Activated CD8-positive, alpha-beta T cell treated with anti-CD3 and anti-CD28 coated beads, Interleukin-2, amount 10 ng/mL, durations not matched to agents 7 days and 5 days (primary cell): ENCODE measurements at regions not wholly inside any gene's neighbourhood (a gene's known extent, or its start where the extent isn't known, plus 50 kb on each side); places are given as distances from the start of the nearest gene placed in this dataset.

Experiments
- ATAC-seq: fragments of 150-1000 bp; cut with Tn5 transposase; one replicate; pipeline ENCODE4 v1.10.0; 2021; ENCODE audit warnings: moderate library complexity
- CTCF ChIA-PET: fragments of 350-600 bp; sonication (Branson Sonifier 250); formaldehyde crosslinking; loops from one replicate; lab custom pipeline; 2021; ENCODE audit warnings: antibody characterized with exemption; lab: Charles Lee
- POLR2A ChIA-PET: fragments of 350-600 bp; sonication (Branson Sonifier 250); formaldehyde crosslinking; loops from one replicate; lab custom pipeline; 2021; ENCODE audit warnings: antibody characterized with exemption; lab: Charles Lee
- DNase-seq: peaks from one replicate; pipeline ENCODE4 v3.0.0-alpha.2; 2020
- H3K27ac Mint-ChIP-seq: one replicate; pipeline ENCODE4 v1.8.0; 2021; ENCODE audit warnings: mild to moderate bottlenecking, mixed read lengths
- H3K27me3 Mint-ChIP-seq: one replicate; pipeline ENCODE4 v1.8.0; 2021; ENCODE audit warnings: low read depth, mixed read lengths
- H3K36me3 Mint-ChIP-seq: one replicate; pipeline ENCODE4 v1.8.0; 2021; ENCODE audit warnings: low read depth, mixed read lengths
- H3K4me1 Mint-ChIP-seq: one replicate; pipeline ENCODE4 v1.8.0; 2021; ENCODE audit warnings: low read depth, mixed read lengths
- H3K4me3 Mint-ChIP-seq: one replicate; pipeline ENCODE4 v1.8.0; 2021; ENCODE audit warnings: mild to moderate bottlenecking, mixed read lengths
- H3K9me3 Mint-ChIP-seq: one replicate; pipeline ENCODE4 v1.8.0; 2022; ENCODE audit warnings: mixed read lengths; ENCODE audit not compliant: insufficient read depth

GRCh38 chr20:8935878-8936277 lies 133.0 kb upstream of the PLCB4 start:
- POLR2A ChIA-PET: no interaction called here
- CTCF ChIA-PET: no interaction called here
- H3K27me3 Mint-ChIP-seq: no peaks in the 10 kb centered on the region
- DNase-seq (no peak), ATAC-seq (no peak)
- no peaks in the 10 kb centered on the region for H3K36me3 Mint-ChIP-seq
- H3K4me3 Mint-ChIP-seq: no peak overlapping the region
- H3K9me3 Mint-ChIP-seq: no peaks in the 10 kb centered on the region
- no peaks in the 10 kb centered on the region for H3K4me1 Mint-ChIP-seq
- no peak overlapping the region for H3K27ac Mint-ChIP-seq

GRCh38 chr20:8938532-8938931 lies 130.4 kb upstream of the PLCB4 start:
- Mint-ChIP-seq H3K27ac (no peak overlapping the region), H3K36me3 (no peaks in the 10 kb centered on the region), H3K9me3 (no peaks in the 10 kb centered on the region), H3K4me1 (no peaks in the 10 kb centered on the region), H3K4me3 (no peak overlapping the region), H3K27me3 (no peaks in the 10 kb centered on the region)
- CTCF ChIA-PET: no interaction called here
- ATAC-seq (no peak), DNase-seq (no peak)
- POLR2A ChIA-PET: no interaction called here

- no peak overlapping the region for H3K4me3 Mint-ChIP-seq
- no peak overlapping the region for H3K27ac Mint-ChIP-seq
- POLR2A ChIA-PET: no interaction called here
- no peaks in the 10 kb centered on the region for H3K27me3 Mint-ChIP-seq
- H3K9me3 Mint-ChIP-seq: no peaks in the 10 kb centered on the region
- no peaks in the 10 kb centered on the region for H3K36me3 Mint-ChIP-seq
- DNase-seq (no peak), ATAC-seq (no peak)
- H3K4me1 Mint-ChIP-seq: no peaks in the 10 kb centered on the region
- CTCF ChIA-PET: no interaction called here
These were observed 128.6 kb upstream of the PLCB4 start for GRCh38 chr20:8940326-8940725.

GRCh38 chr20:8943631-8944030 lies 125.3 kb upstream of the PLCB4 start:
- Mint-ChIP-seq H3K36me3 (no peaks in the 10 kb centered on the region), H3K27ac (no peak overlapping the region), H3K4me3 (no peak overlapping the region), H3K27me3 (no peaks in the 10 kb centered on the region), H3K9me3 (peaks cover 4% of the 10 kb centered on the region), H3K4me1 (no peaks in the 10 kb centered on the region)
- ATAC-seq (no peak), DNase-seq (no peak)
- CTCF ChIA-PET: no interaction called here
- POLR2A ChIA-PET: no interaction called here

GRCh38 chr20:8946036-8946940 lies 122.6 kb upstream of the PLCB4 start:
- Mint-ChIP-seq H3K36me3 (no peaks in the 10 kb centered on the region), H3K27ac (no peak overlapping the region), H3K4me1 (no peaks in the 10 kb centered on the region), H3K27me3 (no peaks in the 10 kb centered on the region), H3K4me3 (no peak overlapping the region), H3K9me3 (peaks cover 4% of the 10 kb centered on the region)
- CTCF ChIA-PET: no interaction called here
- ATAC-seq: no peak
- DNase-seq: no peak
- POLR2A ChIA-PET: no interaction called here

GRCh38 chr20:8948442-8949020 lies 120.4 kb upstream of the PLCB4 start:
- no peaks in the 10 kb centered on the region for H3K4me1 Mint-ChIP-seq
- ChIA-PET POLR2A (no interaction called here), CTCF (no interaction called here)
- peaks cover 4% of the 10 kb centered on the region for H3K9me3 Mint-ChIP-seq
- ATAC-seq: no peak
- H3K27me3 Mint-ChIP-seq: no peaks in the 10 kb centered on the region
- no peaks in the 10 kb centered on the region for H3K36me3 Mint-ChIP-seq
- no peak overlapping the region for H3K4me3 Mint-ChIP-seq
- no peak overlapping the region for H3K27ac Mint-ChIP-seq
- DNase-seq: no peak

- Mint-ChIP-seq H3K4me3 (no peak overlapping the region), H3K27me3 (no peaks in the 10 kb centered on the region), H3K9me3 (peaks cover 2% of the 10 kb centered on the region), H3K27ac (no peak overlapping the region), H3K36me3 (no peaks in the 10 kb centered on the region), H3K4me1 (no peaks in the 10 kb centered on the region)
- DNase-seq (no peak), ATAC-seq (no peak)
- ChIA-PET CTCF (no interaction called here), POLR2A (no interaction called here)
These were observed 117.7 kb upstream of the PLCB4 start for GRCh38 chr20:8951164-8951563.

- Mint-ChIP-seq H3K4me1 (no peaks in the 10 kb centered on the region), H3K27me3 (no peaks in the 10 kb centered on the region), H3K36me3 (no peaks in the 10 kb centered on the region), H3K27ac (no peak overlapping the region), H3K9me3 (no peaks in the 10 kb centered on the region), H3K4me3 (no peak overlapping the region)
- ChIA-PET CTCF (no interaction called here), POLR2A (no interaction called here)
- ATAC-seq: no peak
- DNase-seq: no peak
These were observed 116.2 kb upstream of the PLCB4 start for GRCh38 chr20:8952721-8953120.

GRCh38 chr20:8953300-8953699 lies 115.6 kb upstream of the PLCB4 start:
- DNase-seq (no peak), ATAC-seq (no peak)
- no peaks in the 10 kb centered on the region for H3K4me1 Mint-ChIP-seq
- no peaks in the 10 kb centered on the region for H3K9me3 Mint-ChIP-seq
- ChIA-PET CTCF (no interaction called here), POLR2A (no interaction called here)
- no peaks in the 10 kb centered on the region for H3K27me3 Mint-ChIP-seq
- H3K4me3 Mint-ChIP-seq: no peak overlapping the region
- no peak overlapping the region for H3K27ac Mint-ChIP-seq
- no peaks in the 10 kb centered on the region for H3K36me3 Mint-ChIP-seq

- Mint-ChIP-seq H3K27ac (no peak overlapping the region), H3K4me1 (no peaks in the 10 kb centered on the region), H3K36me3 (no peaks in the 10 kb centered on the region), H3K27me3 (no peaks in the 10 kb centered on the region), H3K9me3 (no peaks in the 10 kb centered on the region), H3K4me3 (no peak overlapping the region)
- DNase-seq: no peak
- POLR2A ChIA-PET: no interaction called here
- CTCF ChIA-PET: no interaction called here
- ATAC-seq: no peak
These were observed 108.6 kb upstream of the PLCB4 start for GRCh38 chr20:8960241-8960640.

- CTCF ChIA-PET: no interaction called here
- ATAC-seq: no peak
These were observed 105.6 kb upstream of the PLCB4 start for GRCh38 chr20:8963330-8963729.

GRCh38 chr20:8964959-8965562 lies 103.8 kb upstream of the PLCB4 start:
- no peak overlapping the region for H3K4me3 Mint-ChIP-seq
- H3K4me1 Mint-ChIP-seq: no peaks in the 10 kb centered on the region
- ATAC-seq (no peak), DNase-seq (no peak)
- no peak overlapping the region for H3K27ac Mint-ChIP-seq
- ChIA-PET CTCF (interaction anchor here (0.9 kb wide), 1 partner anchor 111 kb away, joined by 3 read pairs; no protein-coding TSS in a partner anchor), POLR2A (no interaction called here)
- H3K9me3 Mint-ChIP-seq: no peaks in the 10 kb centered on the region
- H3K36me3 Mint-ChIP-seq: no peaks in the 10 kb centered on the region
- H3K27me3 Mint-ChIP-seq: no peaks in the 10 kb centered on the region

More at GRCh38 chr20:8963330-8963729, 105.6 kb upstream of the PLCB4 start:
- Mint-ChIP-seq H3K4me3 (no peak overlapping the region), H3K27me3 (no peaks in the 10 kb centered on the region), H3K9me3 (no peaks in the 10 kb centered on the region), H3K36me3 (no peaks in the 10 kb centered on the region), H3K4me1 (no peaks in the 10 kb centered on the region), H3K27ac (no peak overlapping the region)
- POLR2A ChIA-PET: no interaction called here
- DNase-seq: no peak
